Esophagus muscularis mucosa (tissue), 3 donors: ENCODE measurements at regions not wholly inside any gene's neighbourhood (a gene's known extent, or its start where the extent isn't known, plus 50 kb on each side); places are given as distances from the start of the nearest gene placed in this dataset.

Source experiments
- POLR2A ChIP-seq: fragments of 450-650 bp; IDR thresholded peaks from one replicate; pipeline ENCODE4 v1.6.1; 2017; ENCODE audit warnings: antibody characterized with exemption, moderate library complexity, mild to moderate bottlenecking, low read depth
- TF ChIP-seq, protein P1 (sequence below), 3 experiments: fragments of 200-600 bp in 2 of 3; fragments of 450-650 bp in 1 of 3; sonication (generic) in 2 of 3; IDR thresholded peaks; one replicate each; pipeline ENCODE4 v1.5.1; 2017 to 2019; ENCODE audit warnings: antibody characterized with exemption in 3 of 3, mild to moderate bottlenecking in 2 of 3, moderate library complexity in 1 of 3

- TF ChIP-seq, protein P1, sequence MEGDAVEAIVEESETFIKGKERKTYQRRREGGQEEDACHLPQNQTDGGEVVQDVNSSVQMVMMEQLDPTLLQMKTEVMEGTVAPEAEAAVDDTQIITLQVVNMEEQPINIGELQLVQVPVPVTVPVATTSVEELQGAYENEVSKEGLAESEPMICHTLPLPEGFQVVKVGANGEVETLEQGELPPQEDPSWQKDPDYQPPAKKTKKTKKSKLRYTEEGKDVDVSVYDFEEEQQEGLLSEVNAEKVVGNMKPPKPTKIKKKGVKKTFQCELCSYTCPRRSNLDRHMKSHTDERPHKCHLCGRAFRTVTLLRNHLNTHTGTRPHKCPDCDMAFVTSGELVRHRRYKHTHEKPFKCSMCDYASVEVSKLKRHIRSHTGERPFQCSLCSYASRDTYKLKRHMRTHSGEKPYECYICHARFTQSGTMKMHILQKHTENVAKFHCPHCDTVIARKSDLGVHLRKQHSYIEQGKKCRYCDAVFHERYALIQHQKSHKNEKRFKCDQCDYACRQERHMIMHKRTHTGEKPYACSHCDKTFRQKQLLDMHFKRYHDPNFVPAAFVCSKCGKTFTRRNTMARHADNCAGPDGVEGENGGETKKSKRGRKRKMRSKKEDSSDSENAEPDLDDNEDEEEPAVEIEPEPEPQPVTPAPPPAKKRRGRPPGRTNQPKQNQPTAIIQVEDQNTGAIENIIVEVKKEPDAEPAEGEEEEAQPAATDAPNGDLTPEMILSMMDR (IDR thresholded peaks at IDR 0.05), result no peak
- no peak for TF ChIP-seq POLR2A
Measured at GRCh38 chr1:5273280-5274003, 619.0 kb downstream of the AJAP1 start.
